ENCODE measurements at regions not wholly inside any gene's neighbourhood (a gene's known extent, or its start where the extent isn't known, plus 50 kb on each side); places are given as distances from the start of the nearest gene placed in this dataset.

DNA sequence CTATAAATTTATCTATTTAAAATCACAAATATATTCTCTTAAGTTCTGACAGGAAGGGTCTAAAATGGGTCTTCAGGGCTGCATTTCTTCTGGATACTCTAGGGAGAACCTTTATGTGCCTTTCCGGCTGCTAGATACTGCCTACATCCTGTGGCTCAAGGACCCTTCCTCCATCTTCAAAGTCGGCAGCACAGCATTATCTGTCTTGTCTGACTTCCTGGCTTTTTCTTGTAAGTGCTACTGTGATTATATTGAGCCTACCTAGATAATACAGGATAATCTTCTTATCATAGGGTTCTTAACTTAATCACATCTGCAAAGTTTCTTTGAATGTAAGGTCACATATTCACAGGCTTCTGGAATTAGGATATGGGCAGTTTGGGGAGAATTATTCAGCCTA, 943.8 kb upstream of the TYRP1 start:
- DNase-seq (no peak), ATAC-seq (ENCODE audit: insufficient read depth, low read depth) (no peak)
- H3K27me3 ChIP-seq (ENCODE audit: insufficient read depth, low read length, poor library complexity), result no peaks in the 10 kb centered on the region
- H3K4me3 ChIP-seq (ENCODE audit: low read depth in 1 of 2, low read length in 2 of 2), result no peak overlapping the region
- TF ChIP-seq, protein P1, sequence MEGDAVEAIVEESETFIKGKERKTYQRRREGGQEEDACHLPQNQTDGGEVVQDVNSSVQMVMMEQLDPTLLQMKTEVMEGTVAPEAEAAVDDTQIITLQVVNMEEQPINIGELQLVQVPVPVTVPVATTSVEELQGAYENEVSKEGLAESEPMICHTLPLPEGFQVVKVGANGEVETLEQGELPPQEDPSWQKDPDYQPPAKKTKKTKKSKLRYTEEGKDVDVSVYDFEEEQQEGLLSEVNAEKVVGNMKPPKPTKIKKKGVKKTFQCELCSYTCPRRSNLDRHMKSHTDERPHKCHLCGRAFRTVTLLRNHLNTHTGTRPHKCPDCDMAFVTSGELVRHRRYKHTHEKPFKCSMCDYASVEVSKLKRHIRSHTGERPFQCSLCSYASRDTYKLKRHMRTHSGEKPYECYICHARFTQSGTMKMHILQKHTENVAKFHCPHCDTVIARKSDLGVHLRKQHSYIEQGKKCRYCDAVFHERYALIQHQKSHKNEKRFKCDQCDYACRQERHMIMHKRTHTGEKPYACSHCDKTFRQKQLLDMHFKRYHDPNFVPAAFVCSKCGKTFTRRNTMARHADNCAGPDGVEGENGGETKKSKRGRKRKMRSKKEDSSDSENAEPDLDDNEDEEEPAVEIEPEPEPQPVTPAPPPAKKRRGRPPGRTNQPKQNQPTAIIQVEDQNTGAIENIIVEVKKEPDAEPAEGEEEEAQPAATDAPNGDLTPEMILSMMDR (IDR thresholded peaks at IDR 0.05; ENCODE audit: borderline replicate concordance, extremely low read depth, low read length, poor library complexity, severe bottlenecking), result no peak
- no peak for TF ChIP-seq EZH2 (IDR thresholded peaks at IDR 0.05; ENCODE audit: borderline replicate concordance, low read depth, low read length, severe bottlenecking)
- H3K9me3 ChIP-seq (ENCODE audit: insufficient read depth, low read length, severe bottlenecking), result no peaks in the 10 kb centered on the region
- H4K20me1 ChIP-seq (ENCODE audit: insufficient read depth, low read length), result no peaks in the 10 kb centered on the region
- H3K4me1 ChIP-seq (ENCODE audit: insufficient read depth, low read length), result no peaks in the 10 kb centered on the region
- no peak overlapping the region for H3K27ac ChIP-seq (ENCODE audit: low read length)
- H3K36me3 ChIP-seq (ENCODE audit: insufficient read depth, low read length), result no peaks in the 10 kb centered on the region
- no peaks in the 10 kb centered on the region for H3K79me2 ChIP-seq (ENCODE audit: insufficient read depth, low read length)
- no peak overlapping the region for H2AFZ ChIP-seq (ENCODE audit: low read depth, low read length)
- H3K9ac ChIP-seq (ENCODE audit: low read depth, low read length), result no peak overlapping the region
- H3K4me2 ChIP-seq (ENCODE audit: insufficient read depth, low read length), result no peak overlapping the region

DNA sequence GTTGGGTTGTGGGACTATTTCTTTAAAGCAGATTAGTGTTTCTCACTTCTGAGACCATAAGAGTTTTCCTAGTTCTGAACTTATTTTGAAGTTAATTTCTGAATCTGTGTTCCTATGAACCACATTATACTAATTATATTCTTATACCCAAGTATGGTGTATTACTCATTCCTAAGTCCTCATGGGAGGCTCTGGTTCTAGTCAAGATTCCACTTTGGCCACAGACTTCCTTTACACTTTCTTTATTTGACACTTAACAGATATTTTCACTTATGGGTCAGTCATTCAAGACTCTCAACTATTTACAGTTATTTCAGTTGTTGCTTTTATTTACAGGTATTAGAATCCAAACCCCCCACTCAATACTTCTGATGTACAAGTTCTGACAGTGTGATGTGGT, 937.2 kb upstream of the TYRP1 start:
- Histone ChIP-seq H3K27ac (ENCODE audit: low read length) (no peak overlapping the region), H4K20me1 (ENCODE audit: insufficient read depth, low read length) (no peaks in the 10 kb centered on the region), H3K79me2 (ENCODE audit: insufficient read depth, low read length) (no peaks in the 10 kb centered on the region), H3K9me3 (ENCODE audit: insufficient read depth, low read length, severe bottlenecking) (no peaks in the 10 kb centered on the region), H3K36me3 (ENCODE audit: insufficient read depth, low read length) (no peaks in the 10 kb centered on the region), H2AFZ (ENCODE audit: low read depth, low read length) (no peak overlapping the region), H3K4me2 (ENCODE audit: insufficient read depth, low read length) (no peak overlapping the region), H3K4me3 (ENCODE audit: low read depth in 1 of 2, low read length in 2 of 2) (no peak overlapping the region), H3K4me1 (ENCODE audit: insufficient read depth, low read length) (no peaks in the 10 kb centered on the region), H3K27me3 (ENCODE audit: insufficient read depth, low read length, poor library complexity) (no peaks in the 10 kb centered on the region), H3K9ac (ENCODE audit: low read depth, low read length) (no peak overlapping the region)
- TF ChIP-seq, protein P1 (IDR thresholded peaks at IDR 0.05; ENCODE audit: borderline replicate concordance, extremely low read depth, low read length, poor library complexity, severe bottlenecking), result no peak
- no peak for TF ChIP-seq EZH2 (IDR thresholded peaks at IDR 0.05; ENCODE audit: borderline replicate concordance, low read depth, low read length, severe bottlenecking)
- no peak for DNase-seq
- ATAC-seq (ENCODE audit: insufficient read depth, low read depth), result no peak

DNA sequence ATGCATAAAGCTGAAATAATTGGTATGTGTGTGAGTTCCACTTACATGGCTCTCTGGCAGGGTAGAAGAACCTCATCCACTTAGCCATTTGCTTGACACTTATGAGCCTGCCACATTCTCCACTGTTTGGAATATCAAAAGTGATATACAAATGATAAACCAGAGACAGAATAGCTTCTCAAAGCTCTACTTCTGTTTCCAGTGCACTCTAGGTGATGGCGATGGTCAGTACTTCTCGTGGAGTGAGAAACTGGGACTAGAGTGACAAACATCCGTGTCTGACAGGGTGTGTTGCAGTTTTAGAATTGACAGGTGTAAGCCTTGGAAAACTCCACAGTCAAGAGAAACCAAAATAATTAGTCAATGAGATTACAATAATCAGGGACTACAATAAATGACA, 935.8 kb upstream of the TYRP1 start:
- no peaks in the 10 kb centered on the region for H3K27me3 ChIP-seq (ENCODE audit: insufficient read depth, low read length, poor library complexity)
- H2AFZ ChIP-seq (ENCODE audit: low read depth, low read length), result no peak overlapping the region
- H3K79me2 ChIP-seq (ENCODE audit: insufficient read depth, low read length), result no peaks in the 10 kb centered on the region

More for the DNA sequence above, 935.8 kb upstream of the TYRP1 start:
- H3K36me3 ChIP-seq (ENCODE audit: insufficient read depth, low read length), result no peaks in the 10 kb centered on the region
- no peak overlapping the region for H3K27ac ChIP-seq (ENCODE audit: low read length)
- H3K4me3 ChIP-seq (ENCODE audit: low read depth in 1 of 2, low read length in 2 of 2), result no peak overlapping the region
- no peak overlapping the region for H3K4me2 ChIP-seq (ENCODE audit: insufficient read depth, low read length)
- H3K9ac ChIP-seq (ENCODE audit: low read depth, low read length), result no peak overlapping the region
- DNase-seq, result no peak
- no peaks in the 10 kb centered on the region for H4K20me1 ChIP-seq (ENCODE audit: insufficient read depth, low read length)
- ATAC-seq (ENCODE audit: insufficient read depth, low read depth), result no peak
- H3K4me1 ChIP-seq (ENCODE audit: insufficient read depth, low read length), result no peaks in the 10 kb centered on the region
- no peak for TF ChIP-seq EZH2 (IDR thresholded peaks at IDR 0.05; ENCODE audit: borderline replicate concordance, low read depth, low read length, severe bottlenecking)
- TF ChIP-seq, protein P1 (IDR thresholded peaks at IDR 0.05; ENCODE audit: borderline replicate concordance, extremely low read depth, low read length, poor library complexity, severe bottlenecking), result no peak
- no peaks in the 10 kb centered on the region for H3K9me3 ChIP-seq (ENCODE audit: insufficient read depth, low read length, severe bottlenecking)
